ENCODE measurements at regions not wholly inside any gene's neighbourhood (a gene's known extent, or its start where the extent isn't known, plus 50 kb on each side); places are given as distances from the start of the nearest gene placed in this dataset.

- TF ChIP-seq CTCF (IDR thresholded peaks at IDR 0.05 in 4 of 5, conservative IDR thresholded peaks at IDR 0.05 in 1 of 5) (no peak), POLR2A (IDR thresholded peaks at IDR 0.05) (no peak)
Measured at GRCh38 chrX:34487364-34487763, 169.7 kb downstream of the TMEM47 start.

Measured in gastrocnemius medialis (tissue), 4 donors.